Retinal pigment epithelial cell (primary cell): ENCODE measurements at regions not wholly inside any gene's neighbourhood (a gene's known extent, or its start where the extent isn't known, plus 50 kb on each side); places are given as distances from the start of the nearest gene placed in this dataset.

Experiments
- DNase-seq: peaks from one replicate; pipeline ENCODE4 v3.0.0-alpha.2; 2010; ENCODE audit warnings: low read depth
- H3K4me3 ChIP-seq: 2 replicates; pipeline ENCODE4 v1.5.1; 2011; ENCODE audit warnings: mild to moderate bottlenecking, low read length, control low read depth, moderate library complexity
- TF ChIP-seq, protein P1 (sequence below): conservative IDR thresholded peaks from 2 replicates; pipeline ENCODE4 v1.5.1; 2011; ENCODE audit warnings: low read depth, low read length, control low read depth, inconsistent platforms

DNA sequence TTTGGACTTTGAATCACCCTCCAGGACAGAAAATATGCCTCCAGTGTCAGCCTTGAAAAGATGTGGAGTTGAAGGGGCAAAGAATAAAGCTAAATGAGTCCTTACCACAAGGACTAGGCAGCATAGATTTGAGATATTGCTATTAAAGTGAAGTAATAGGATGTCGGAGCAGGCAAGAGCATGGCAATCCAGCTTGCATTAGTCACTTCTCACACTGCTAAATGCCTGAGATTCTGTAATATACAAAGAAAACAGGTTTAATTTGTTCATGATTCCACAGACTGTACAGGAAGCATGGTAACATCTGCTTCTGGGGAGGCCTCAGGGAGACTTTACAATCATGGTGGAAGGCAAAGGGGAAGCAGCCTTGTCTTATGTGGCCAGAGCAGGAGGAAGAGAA lies 109.8 kb upstream of the PCDH7 start:
- no peak for DNase-seq

DNA sequence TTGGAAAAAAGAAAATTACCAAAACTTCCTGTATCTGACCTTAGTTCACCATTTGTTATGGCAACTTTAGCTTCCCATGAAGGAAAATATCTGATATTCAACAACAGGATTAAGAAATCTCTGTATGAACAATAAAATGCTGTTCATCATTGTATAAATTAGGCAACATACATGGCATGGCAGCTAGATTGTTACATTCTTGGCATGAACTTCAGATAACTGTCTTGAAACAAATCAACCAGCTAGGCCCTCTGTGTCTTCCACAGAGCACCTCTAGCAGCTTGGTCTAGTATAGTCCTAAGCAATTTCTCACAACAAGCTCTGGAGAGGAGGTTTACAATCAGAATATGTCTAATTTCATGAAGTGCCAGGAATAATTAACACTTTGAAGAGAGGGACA lies 105.4 kb upstream of the PCDH7 start:
- no peak overlapping the region for H3K4me3 ChIP-seq
- TF ChIP-seq, protein P1, sequence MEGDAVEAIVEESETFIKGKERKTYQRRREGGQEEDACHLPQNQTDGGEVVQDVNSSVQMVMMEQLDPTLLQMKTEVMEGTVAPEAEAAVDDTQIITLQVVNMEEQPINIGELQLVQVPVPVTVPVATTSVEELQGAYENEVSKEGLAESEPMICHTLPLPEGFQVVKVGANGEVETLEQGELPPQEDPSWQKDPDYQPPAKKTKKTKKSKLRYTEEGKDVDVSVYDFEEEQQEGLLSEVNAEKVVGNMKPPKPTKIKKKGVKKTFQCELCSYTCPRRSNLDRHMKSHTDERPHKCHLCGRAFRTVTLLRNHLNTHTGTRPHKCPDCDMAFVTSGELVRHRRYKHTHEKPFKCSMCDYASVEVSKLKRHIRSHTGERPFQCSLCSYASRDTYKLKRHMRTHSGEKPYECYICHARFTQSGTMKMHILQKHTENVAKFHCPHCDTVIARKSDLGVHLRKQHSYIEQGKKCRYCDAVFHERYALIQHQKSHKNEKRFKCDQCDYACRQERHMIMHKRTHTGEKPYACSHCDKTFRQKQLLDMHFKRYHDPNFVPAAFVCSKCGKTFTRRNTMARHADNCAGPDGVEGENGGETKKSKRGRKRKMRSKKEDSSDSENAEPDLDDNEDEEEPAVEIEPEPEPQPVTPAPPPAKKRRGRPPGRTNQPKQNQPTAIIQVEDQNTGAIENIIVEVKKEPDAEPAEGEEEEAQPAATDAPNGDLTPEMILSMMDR = no peak
- DNase-seq = no peak

More for the DNA sequence above, 109.8 kb upstream of the PCDH7 start:
- no peak overlapping the region for H3K4me3 ChIP-seq
- TF ChIP-seq, protein P1 = no peak

DNA sequence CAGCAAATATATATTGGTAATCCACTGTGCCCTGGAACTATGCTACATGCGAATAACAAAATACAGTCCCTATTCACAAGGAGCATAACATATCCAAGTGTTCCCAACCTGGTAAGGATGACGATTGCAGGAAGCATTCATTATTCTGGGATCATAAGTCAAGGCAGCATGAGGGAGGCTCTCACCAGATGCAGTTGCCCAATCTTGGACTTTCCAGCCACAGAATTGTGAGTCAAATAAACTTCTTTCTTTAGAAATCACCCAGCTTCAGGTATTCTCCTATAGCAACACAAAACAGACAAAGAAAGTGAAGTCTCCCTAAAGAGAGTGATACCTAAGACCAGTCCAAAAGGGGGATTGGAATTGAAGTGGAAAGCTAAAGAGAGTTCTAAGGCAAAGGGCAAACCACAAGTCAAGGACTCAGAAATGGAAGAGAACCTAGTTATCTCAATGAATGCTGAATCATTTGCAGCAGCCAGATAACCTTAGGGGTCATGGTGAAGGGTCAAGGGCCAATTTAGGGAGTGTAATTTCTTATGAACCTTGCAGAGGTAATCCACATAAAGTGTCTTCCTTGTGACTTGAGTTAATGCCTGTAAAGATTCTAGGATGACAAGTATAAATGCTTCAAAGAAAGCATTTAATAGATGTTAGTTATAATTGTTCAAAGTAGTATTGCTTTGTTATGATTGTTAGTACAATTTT lies 103.1 kb upstream of the PCDH7 start:
- DNase-seq = no peak
- TF ChIP-seq, protein P1 = no peak
- no peak overlapping the region for H3K4me3 ChIP-seq

DNA sequence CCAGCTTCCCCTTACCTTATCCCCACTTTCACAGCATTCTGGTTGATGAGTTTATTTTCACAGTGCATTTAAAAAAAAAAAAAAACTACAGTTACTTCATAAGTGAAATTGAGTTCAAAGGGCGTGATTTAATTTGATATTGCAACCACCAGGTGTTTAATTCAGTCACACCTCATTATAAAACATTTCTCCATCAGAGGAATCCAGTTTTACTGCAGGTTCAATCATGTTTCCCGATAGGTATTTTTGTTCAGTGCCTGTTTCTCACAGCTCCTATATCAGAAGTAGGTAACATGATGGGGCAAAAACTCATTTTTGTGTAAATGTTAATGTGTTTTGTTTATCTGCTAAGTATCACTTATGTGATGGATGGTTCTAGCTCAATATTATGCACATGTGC lies 102.3 kb upstream of the PCDH7 start:
- no peak for DNase-seq
- TF ChIP-seq, protein P1 = no peak
- H3K4me3 ChIP-seq = no peak overlapping the region

DNA sequence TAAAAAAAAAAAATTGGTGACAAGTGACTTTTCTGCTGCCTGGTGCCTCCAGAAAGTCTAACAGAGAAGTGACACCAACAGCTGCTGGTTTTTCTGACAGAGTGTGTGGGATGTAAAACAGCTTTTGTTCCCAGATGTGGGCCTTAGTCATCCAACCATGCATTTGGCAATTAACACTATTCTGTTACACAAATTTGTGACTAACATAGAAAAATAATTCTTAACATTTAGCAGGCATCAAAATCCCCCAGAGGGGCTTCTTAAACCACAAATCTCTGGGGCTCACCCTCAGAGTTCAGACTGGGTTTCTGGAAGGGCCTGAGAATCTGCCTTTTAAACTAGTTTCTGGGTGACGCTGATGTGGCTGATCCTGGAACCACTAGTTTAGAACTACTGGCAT lies 100.5 kb upstream of the PCDH7 start:
- TF ChIP-seq, protein P1 = no peak
- no peak overlapping the region for H3K4me3 ChIP-seq
- DNase-seq = no peak

DNA sequence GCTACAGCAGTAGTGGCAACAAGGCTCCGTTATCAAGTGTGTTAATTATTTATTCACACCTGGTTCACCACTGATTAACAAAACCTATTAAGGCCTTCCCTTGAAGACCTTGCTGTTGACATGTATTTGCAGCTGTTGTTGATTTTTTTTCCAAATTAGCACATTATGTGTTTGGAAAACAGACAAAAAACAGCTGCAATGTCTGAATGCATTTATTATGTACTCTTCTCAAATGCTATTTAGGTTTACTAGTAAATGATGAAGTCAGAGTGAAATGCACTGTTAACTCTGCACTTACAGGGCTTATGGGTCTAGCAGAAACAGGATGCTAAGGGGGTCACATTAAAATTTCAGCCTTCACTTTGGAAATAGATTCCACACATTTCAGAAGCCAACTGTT lies 99.5 kb upstream of the PCDH7 start:
- DNase-seq = no peak
- TF ChIP-seq, protein P1 = no peak
- no peak overlapping the region for H3K4me3 ChIP-seq

DNA sequence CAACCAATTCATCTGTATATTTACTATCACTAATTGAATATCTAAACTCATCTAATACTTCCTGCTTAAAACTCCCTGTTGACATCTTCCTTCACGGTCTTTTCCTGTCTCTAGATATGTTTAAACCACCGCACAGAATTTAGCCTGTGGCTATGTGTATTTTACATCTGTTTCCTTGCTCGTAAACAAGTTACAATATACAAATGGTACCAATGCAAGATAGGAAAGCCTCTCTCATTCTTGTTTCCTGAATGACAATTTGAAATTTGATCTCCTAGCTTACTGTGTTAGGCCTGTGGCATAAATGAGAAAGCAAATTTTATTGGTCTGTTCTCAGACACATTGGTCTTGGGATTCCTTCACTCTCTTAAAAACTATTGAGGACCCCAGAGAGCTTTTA lies 89.7 kb upstream of the PCDH7 start:
- TF ChIP-seq, protein P1 = no peak
- H3K4me3 ChIP-seq = no peak overlapping the region
- no peak for DNase-seq
